HG02763 (cell line): ENCODE measurements at regions not wholly inside any gene's neighbourhood (a gene's known extent, or its start where the extent isn't known, plus 50 kb on each side); places are given as distances from the start of the nearest gene placed in this dataset.

ENCODE experiments used
- ATAC-seq: cut with Tn5 transposase; IDR thresholded peaks from one replicate; pipeline ENCODE4 v1.9.1; 2021; ENCODE audit warnings: mild to moderate bottlenecking, moderate library complexity; ENCODE audit not compliant: unreplicated experiment

DNA sequence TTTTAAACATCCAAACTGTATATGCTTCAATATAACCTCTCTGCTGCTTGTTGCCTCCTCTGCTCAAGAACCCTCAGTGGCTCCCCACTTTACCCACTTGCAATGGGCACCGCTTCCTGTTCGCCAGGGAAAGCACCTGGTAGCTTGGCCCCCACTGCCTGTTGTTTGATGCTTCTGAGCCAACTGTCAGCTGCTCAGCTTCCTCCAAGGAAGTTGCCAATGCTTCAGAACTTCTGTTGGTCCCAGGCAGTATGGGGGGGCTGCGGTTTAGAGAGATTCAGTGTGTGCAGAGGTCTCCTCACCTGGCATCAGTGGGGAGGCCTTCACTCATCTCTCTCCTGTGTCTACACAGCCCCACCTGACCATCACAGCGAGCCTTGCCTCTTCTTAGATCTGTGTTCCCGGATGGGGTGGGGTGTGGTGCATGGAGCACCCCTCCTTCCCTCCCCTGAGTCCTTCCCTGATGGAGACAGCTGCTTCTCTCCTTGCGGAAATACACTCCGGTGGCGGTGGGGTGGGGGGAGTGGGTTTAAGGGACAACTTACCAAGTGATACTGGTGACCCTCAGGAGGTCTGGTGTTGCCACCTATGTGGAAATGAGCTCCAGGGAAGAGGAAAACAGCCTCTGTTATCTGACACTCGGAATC is 308.1 kb downstream of the CDH26 start:
- no peak for ATAC-seq

DNA sequence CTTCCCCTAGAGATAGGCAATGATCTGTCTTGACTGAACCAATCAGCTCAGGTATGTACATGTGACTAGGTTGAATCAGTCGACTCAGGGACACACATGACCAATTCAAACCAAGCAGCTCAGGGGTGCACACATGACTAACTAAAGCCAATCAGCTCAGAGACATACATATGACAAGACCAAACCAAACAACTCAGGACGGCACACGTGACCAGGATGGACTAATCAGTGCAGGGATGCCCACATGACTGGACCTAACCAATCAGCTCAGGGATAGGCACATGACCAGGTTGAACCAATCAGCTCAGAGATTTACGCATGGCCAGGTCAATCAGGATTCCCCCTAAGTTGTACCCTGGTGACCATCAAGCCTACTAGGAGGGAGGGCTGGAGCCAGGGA is 310.3 kb downstream of the CDH26 start:
- no peak for ATAC-seq

- ATAC-seq: no peak
Measured at GRCh38 chr20:60269573-60270162, 311.4 kb downstream of the CDH26 start.

- no peak for ATAC-seq
Measured at GRCh38 chr20:60270341-60270740, 312.1 kb downstream of the CDH26 start.

- ATAC-seq: no peak
Measured at GRCh38 chr20:60271597-60271996, 313.4 kb downstream of the CDH26 start.

DNA sequence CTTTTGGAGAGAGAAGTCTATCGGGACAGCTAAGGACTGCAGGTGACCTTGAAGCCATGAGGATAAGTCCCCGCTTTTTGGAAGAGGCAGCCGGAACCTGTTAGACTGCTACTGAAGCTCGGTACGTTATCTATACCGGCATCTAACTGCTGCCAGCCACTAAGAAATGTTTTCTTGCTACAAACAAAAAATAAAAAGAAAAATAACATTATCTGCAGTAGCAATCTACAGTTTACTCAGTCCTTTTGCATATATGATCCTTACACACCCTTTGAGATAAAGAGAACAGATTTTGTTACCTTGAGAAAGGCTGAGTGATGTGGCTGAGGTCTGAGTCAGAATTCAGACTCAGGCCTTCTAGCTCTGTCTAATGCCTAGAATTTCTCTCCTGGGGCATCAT is 314.6 kb downstream of the CDH26 start:
- ATAC-seq: no peak

GRCh38 chr20:60274717-60275116 is 316.5 kb downstream of the CDH26 start:
- no peak for ATAC-seq

- ATAC-seq: no peak
Measured at GRCh38 chr20:60281295-60281694, 323.1 kb downstream of the CDH26 start.

- ATAC-seq: no peak
Measured at GRCh38 chr20:60283281-60283680, 325.1 kb downstream of the CDH26 start.

DNA sequence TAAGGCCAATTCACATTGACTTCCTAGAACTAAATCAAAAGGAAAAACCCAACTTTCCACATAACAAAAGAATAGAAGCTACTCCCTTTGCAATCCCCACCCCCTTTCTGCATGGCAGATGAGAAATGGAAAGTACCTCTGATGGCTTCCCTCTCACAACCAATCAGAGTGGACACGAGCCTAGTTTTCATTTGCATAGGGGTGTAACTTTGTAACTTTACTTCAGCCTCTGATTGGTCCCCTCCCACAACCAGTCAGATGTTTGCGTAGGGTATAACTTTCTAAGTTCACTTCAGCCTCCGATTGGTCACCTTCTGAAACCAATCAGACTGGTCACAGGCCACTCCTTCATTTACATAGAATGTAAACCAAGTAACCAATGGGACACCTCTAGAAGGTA is 328.5 kb downstream of the CDH26 start:
- no peak for ATAC-seq

- no peak for ATAC-seq
Measured at GRCh38 chr20:60288945-60289344, 330.7 kb downstream of the CDH26 start.

- no peak for ATAC-seq
Measured at GRCh38 chr20:60292001-60292520, 333.8 kb downstream of the CDH26 start.

GRCh38 chr20:60294632-60295031 is 336.4 kb downstream of the CDH26 start:
- ATAC-seq: no peak

- ATAC-seq: no peak
Measured at GRCh38 chr20:60295214-60295613, 337.0 kb downstream of the CDH26 start.

DNA sequence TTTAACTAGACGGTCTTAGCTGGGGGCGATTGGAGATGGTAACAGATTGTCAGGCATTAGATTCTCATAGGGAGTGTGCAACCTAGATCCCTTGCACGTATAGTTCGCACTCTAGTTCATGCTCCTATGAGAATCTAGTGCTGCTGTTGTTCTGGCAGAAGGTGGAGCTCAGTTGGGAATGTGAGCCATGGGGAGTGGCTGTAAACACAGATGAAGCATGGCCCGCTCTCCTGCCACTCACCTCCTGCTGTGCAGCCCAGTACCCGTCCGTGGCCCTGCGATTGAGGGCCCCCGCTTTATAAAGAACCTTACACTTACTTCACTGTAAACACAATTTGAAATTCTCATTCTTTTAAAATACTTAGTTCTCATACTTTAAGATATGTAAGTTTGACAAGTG is 339.4 kb downstream of the CDH26 start:
- no peak for ATAC-seq

DNA sequence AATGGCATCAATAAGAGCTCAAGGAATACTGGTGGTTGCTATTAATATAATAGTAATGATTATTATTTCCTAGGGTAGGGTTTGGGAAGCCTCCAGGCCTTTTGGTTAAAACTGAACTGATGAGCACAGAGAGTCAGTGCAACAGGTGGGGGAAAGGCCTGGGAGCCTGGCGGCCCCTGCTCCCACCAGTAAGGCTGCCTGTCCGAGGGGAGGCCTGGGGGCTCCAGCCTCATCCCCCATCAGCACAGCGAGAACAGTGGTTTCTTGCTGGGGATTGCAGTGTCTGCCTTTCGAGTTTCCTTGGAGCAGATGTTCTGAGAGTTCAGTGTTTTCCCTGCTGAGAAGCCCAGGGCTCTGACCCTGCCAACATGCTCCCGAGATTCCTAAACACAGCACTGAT is 340.4 kb downstream of the CDH26 start:
- no peak for ATAC-seq

DNA sequence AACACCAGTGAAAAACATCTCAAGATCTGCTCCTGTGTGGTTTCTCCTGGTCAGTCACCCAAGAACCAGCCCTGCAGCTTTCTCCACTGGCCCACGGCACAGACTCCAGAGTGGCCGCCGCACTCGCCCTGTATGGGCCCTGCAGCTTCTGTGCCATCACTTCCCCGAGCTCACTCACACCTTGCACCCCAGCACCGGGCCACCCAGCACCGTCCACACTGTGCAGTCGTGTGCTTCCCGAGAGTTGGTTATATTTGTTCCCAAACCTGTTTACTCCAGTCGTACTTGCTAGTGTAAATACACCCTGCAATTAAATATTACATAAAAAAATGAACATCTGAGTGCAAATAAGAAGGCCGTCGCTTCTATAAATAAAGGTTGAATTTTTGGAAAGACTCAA is 341.7 kb downstream of the CDH26 start:
- ATAC-seq: no peak

DNA sequence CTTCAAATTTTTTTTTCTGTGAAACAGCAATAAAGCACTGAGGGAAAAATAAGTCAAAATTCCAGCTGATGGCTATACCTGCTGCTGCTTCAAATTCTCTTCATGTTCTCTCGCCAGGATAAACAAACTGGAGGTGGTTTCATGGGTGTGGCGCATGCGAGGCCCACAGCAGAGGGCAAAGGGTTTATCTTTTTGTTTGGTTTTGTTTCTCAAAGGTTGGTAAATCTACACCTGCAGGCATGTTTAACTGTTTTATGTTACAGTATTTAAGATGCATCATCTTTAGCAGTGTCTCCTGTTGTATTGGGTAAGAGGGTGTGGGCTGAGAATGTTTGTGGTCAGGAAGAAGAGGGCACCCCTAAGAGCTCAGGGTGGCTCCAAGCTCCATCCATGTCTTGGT is 342.2 kb downstream of the CDH26 start:
- ATAC-seq: no peak

GRCh38 chr20:60302875-60303274 is 344.7 kb downstream of the CDH26 start:
- ATAC-seq: no peak

- no peak for ATAC-seq
Measured at GRCh38 chr20:60304026-60304590, 345.9 kb downstream of the CDH26 start.

- ATAC-seq: no peak
Measured at GRCh38 chr20:60304931-60305330, 346.7 kb downstream of the CDH26 start.

DNA sequence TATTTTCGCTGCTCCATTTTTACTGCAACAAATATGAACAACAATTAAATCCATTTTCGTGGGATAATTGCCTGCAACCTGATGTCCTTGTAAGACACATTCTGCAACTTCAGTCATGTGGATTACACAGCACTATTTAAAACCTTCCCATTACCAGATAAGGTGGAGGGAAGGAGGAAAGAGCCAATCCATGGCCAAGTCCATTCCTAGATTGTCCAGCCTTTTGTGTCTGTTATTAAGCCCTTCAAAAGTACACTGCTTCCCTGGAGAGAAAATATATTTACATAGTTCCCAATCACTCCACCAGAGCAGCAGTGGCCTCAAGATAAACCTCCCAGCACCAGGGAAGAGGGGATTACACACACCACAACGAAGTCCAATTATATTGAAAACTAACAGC is 347.9 kb downstream of the CDH26 start:
- ATAC-seq: no peak
